Femur (tissue), 1 donor: ENCODE measurements at regions not wholly inside any gene's neighbourhood (a gene's known extent, or its start where the extent isn't known, plus 50 kb on each side); places are given as distances from the start of the nearest gene placed in this dataset.
"Not testable (repeated sequence)": the region's sequence is repeated elsewhere in the genome, so short reads cannot be mapped to it uniquely, and the experiment has no call there.

Experiments
- DNase-seq: peaks from one replicate; pipeline ENCODE4 v3.0.0-alpha.2; 2017

DNA sequence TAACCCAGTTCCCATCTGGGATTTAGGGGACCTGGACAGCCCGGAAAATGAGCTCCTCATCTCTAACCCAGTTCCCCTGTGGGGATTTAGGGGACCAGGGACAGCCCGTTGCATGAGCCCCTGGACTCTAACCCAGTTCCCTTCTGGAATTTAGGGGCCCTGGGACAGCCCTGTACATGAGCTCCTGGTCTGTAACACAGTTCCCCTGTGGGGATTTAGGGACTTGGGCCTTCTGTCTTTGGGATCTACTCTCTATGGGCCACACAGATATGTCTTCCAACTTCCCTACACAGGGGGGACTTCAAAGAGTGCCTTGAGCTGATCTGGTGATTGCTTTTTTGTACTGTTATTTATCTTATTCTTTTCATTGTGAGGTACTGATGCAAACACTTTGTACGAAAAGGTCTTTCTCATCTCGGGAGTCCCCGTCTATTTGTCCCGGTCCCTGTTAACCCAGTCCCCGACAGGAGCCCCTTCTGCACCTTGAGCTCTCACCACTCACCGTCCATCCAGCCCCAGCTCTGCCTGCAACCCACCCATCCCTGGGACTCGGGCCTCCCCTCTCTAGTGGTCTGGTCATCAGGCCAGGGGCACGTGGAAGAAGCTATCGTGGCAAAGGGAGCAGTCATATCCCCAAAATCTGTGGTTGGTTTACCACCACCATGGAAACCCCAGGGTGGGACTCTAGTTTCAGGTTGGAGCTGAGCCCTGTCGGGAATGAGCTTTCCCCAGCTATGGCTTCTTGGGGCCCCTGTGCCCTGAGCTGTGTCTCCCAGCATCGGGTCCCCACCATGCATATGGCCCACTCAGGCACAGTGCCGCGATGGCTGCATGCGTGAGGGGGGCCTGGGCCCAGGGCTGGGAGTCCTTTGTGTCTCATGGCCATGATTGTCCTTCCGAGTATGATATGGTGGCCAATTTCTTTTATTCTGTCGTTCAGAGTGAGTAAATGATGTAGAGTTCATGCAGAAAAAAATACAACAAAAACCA, 270.4 kb upstream of the PLCXD1 start:
- DNase-seq = not testable (repeated sequence)

DNA sequence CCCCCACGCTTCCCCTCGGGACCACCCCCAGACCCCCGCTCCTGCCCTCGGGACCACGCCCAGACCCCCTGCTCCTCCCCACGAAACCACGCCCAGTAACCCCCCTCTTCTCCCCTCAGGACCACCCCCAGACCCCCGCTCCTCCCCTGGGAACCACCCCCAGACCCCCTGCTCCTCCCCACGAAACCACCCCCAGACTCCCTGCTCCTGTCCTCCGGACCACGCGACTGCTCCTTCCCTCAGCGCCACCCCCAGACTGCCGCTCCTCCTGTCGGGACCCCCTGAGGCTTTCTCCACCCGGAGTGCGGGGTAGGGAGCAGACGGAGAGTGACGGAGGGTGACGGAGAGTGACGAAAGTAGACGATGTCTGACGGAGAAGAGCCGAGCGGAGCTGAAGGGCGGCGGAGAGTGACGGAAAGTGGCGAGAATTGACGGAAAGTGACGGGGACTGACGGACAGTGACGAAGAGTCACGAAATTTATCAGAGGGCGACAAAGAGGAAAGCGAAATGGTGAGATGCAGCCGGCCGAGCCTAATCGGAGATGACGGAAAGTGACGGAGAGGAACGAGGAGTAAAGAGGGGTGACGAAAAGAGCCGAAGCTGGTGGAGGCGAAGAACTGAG, 267.2 kb upstream of the PLCXD1 start:
- peak; percentile 12 for DNase-seq

DNA sequence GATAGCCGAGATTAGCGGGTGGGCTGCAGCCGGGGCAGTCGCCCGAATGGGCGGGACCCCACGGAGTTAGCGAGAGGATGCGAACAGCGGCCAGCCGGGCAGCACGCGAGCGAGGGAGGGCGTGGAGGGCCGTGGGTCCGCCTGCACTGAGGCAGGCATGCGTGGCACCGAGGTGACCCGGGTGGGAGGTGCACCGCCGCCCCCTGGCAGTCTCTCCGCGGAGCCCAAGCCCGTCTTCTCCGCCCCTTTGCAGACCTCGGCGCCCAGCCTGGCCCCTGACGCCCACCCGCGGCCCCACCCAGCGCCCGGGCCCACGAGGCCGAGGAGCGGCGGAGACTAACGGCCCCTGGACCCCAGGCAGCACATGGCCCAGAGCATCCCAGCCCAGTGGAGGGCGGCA, 266.7 kb upstream of the PLCXD1 start:
- DNase-seq = peak; percentile 11

DNA sequence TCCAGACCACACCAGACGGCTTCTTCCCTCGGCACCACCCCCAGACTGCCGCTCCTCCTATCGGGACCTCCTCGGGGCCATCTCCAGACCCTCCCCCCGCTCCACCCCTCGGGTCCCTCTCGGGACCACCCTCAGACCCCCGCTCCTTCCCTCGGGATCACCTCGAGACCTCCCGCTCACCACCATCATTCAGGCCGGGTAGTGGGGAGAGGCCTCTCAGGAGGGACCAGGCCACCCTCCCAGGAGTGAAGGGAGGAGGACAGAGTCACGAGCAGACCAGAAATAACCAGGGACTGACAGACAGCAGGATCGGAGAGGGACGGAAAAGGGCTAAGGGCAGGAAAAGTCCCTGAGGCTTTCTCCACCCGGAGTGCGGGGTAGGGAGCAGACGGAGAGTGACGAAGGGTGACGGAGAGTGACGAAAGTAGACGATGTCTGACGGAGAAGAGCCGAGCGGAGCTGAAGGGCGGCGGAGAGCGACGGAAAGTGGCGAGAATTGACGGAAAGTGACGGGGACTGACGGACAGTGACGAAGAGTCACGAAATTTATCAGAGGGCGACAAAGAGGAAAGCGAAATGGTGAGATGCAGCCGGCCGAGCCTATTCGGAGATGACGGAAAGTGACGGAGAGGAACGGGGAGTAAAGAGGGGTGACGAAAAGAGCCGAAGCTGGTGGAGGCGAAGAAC, 262.3 kb upstream of the PLCXD1 start:
- DNase-seq = not testable (repeated sequence)

DNA sequence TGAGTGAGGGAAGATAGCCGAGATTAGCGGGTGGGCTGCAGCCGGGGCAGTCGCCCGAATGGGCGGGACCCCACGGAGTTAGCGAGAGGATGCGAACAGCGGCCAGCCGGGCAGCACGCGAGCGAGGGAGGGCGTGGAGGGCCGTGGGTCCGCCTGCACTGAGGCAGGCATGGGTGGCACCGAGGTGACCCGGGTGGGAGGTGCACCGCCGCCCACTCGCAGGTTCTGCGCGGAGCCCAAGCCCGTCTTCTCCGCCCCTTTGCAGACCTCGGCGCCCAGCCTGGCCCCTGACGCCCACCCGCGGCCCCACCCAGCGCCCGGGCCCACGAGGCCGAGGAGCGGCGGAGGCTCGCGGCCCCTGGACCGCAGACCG, 261.7 kb upstream of the PLCXD1 start:
- not testable (repeated sequence) for DNase-seq

DNA sequence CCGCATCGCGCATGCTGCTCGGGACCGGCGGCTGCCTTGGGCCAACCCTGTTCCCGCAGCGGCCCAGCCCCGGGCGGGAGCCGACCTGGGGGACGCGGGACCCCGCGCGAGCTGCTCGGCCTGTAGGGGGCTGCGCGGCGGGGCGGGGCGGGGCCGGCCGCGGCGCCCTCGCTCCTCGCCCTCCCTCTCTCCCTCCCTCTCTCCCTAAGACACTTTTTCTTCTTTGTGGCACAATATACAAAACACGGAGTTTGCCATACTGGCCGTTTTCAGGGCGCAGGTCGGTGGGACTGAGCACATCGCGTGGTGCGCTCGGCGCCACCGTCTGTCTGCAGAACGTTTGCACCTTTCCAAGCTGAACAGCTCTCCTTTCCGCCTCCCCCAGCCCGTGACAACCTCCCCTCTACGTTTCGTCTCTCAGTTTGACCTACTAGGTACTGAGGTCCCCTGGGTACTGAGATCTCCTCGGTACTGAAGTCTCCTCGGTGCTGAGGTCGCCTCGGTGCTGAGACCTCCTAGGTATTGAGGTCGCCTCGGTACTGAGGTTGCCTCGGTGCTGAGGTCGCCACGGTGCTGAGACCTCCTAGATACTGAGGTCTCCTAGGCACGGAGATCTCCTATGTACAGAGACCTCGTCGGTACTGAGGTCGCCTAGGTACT, 261.1 kb upstream of the PLCXD1 start:
- DNase-seq = peak; percentile 23

DNA sequence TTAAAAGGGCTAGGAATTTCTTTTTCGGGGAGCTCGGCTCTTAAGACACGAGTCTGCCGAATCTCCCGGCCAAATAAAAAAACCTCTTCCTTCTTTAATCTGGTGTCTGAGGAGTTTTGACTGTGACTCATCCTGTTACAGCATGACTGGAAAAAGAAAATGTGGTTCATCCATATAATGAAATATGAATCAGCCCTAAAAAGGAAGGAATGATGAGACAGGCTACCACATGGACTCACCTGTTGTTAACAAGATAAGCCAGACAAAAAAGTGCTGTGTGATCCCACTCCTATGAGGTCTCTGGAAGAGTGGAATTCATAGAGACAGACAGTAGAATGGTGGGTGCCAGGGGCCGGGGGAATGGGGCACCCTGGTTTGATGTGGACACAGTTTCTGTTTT, 257.0 kb upstream of the PLCXD1 start:
- DNase-seq = not testable (repeated sequence)
